GM12865 (cell line): ENCODE measurements at regions not wholly inside any gene's neighbourhood (a gene's known extent, or its start where the extent isn't known, plus 50 kb on each side); places are given as distances from the start of the nearest gene placed in this dataset.

ENCODE experiments used
- DNase-seq: peaks from one replicate; pipeline ENCODE4 v3.0.0; 2010; ENCODE audit warnings: low read depth
- H3K4me3 ChIP-seq: 2 replicates; pipeline ENCODE4 v1.5.1; 2011; ENCODE audit warnings: mild to moderate bottlenecking, low read depth, low read length, control low read depth
- CTCF ChIP-seq: IDR thresholded peaks from 2 replicates; pipeline ENCODE4 v1.5.1; 2011; ENCODE audit warnings: low read length, control low read depth, low read depth, inconsistent platforms; ENCODE audit not compliant: insufficient read depth; ENCODE audit errors: missing control alignments

DNA sequence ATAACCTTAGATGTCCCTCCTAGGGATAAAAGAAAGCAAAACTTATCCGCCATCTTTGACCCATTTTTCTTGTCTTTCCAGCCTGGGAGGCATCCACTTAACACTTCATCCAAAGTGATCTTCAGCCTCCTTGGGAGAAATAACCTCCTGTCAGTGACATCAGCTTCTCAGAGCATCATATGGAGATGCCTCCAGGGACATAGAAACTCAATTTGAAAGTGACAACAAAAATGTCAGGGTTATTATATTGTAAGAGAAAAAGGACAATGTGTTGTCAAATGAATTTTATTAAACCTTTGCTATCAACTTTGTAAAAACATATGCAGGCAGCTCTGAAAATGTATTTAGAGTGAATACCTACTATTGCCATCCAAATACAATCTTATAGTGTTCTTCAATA, 371.2 kb upstream of the ADARB2 start:
- no peak overlapping the region for H3K4me3 ChIP-seq
- TF ChIP-seq CTCF, result no peak
- DNase-seq, result no peak

DNA sequence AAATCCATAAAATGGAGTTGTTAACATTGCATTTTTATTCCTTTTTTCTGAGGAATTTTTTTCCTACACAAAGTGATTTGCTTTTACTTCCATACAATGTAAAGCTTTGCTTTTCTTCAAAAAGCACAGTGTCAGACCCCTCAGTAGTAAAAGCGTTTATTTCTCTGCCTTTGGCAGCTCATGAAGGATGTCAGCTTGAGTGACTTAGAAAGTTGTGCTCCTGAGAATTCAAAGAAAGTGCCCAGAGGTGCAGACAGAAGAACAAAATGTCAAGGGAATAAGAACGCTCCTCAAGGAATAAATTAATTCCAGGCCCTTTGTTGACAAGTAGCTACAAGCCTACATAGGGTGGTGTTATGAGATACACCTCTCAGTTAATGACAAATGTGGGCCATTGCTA, 369.3 kb upstream of the ADARB2 start:
- no peak for TF ChIP-seq CTCF
- H3K4me3 ChIP-seq, result no peak overlapping the region
- DNase-seq, result no peak

DNA sequence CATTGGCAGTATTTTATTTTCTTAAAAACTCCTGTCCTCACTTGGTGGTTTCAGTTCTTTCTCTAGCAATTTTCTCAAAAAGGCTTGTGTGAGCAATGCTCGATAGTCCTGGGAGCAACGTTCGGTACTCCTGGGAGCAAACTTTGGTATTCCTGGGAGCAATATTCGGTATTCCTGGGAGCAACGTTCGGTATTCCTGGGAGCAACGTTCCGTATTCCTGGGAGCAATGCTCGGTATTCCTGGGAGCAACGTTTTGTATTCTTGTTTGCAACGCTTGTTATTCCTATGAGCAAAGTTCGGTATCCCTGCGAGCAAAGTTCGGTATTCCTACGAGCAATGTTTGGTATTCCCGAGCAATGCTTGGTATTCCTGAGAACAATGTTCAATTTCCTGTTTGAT, 362.0 kb upstream of the ADARB2 start:
- no peak for TF ChIP-seq CTCF
- no peak overlapping the region for H3K4me3 ChIP-seq
- DNase-seq, result no peak

DNA sequence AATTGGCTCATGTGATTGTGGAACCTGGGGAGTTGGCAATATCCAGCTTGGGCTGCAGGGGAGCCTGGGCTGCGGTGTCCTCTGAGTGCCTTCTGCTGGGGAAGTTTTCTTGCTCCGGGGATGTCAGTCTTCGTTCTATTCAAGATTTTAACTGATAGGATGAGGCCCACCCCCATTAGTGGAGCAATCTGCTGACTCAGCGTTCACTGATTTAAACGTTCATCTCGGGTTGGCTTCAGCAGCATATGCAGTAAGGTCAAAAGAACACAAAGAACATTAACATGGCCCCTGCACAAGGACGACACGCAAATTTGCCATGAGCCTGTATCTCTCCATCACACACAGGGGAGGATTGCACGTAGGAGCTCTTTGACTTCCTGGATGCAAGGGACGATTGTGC, 360.6 kb upstream of the ADARB2 start:
- TF ChIP-seq CTCF, result no peak
- no peak for DNase-seq
- H3K4me3 ChIP-seq, result no peak overlapping the region

- no peak for TF ChIP-seq CTCF
- no peak overlapping the region for H3K4me3 ChIP-seq
- DNase-seq, result no peak
These were observed 356.8 kb upstream of the ADARB2 start for GRCh38 chr10:2094171-2094570.

- no peak for DNase-seq
- TF ChIP-seq CTCF, result no peak
- H3K4me3 ChIP-seq, result no peak overlapping the region
These were observed 346.3 kb upstream of the ADARB2 start for GRCh38 chr10:2083591-2083990.

DNA sequence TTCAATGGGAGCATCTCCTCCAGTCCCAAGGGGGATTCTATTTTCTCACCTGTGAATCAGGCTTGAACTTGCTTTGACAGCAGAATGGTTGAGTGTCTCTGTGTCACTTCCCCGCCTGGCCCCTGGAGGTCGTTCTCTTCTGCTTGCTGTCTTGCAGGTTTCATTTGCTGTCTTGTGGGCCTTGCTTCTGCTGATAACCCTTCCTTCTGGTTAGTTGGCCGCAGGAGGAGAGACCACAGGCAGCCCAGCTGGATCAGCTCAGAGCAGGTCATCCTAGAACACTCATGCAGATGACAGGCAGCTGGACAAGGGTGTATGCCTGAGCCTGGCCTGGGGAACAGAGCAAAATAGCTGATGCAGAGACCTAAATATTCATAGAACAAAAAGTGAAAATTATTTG, 344.2 kb upstream of the ADARB2 start:
- H3K4me3 ChIP-seq, result no peak overlapping the region
- peak; percentile 6 for TF ChIP-seq CTCF
- DNase-seq, result peak; percentile 45
